Ureter (tissue), 1 donor: ENCODE measurements at regions not wholly inside any gene's neighbourhood (a gene's known extent, or its start where the extent isn't known, plus 50 kb on each side); places are given as distances from the start of the nearest gene placed in this dataset.

Source experiments
- DNase-seq: peaks from one replicate; pipeline ENCODE4 v3.0.0-alpha.2; 2020; ENCODE audit warnings: low spot score
- donor health status: DM: yes; HTN: yes; CAD: no.

DNA sequence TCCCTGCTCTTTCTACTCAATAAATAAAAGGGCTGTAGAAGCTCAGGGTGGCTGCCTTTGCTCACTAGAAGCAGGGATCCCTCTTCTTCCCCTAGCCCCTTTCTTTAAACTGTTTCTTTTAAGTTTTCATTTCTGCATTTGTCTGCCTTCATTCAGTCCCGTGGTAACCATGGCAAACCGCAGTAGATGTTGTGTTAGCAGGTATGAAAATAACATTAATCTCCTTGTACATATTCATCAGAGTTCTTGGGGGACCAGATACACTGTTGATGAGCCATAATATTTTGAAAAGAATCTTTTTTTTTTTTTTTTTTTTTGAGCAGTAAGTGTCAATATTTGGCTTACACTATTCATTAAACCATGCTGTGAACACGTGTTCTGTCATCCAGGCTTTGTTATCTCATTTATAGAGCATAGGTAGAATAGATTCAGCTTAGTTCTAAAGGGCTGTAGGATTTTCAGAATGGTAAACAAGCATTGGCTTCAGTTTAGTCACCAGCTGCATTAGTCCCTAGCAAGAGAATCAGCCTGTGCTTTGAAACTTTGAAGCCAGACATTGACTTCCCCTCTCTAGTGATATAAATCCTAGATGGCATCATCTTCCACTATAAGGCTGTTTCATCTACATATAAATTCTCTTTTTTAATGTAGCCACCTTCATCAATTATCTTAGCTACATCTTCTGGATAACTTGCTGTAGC lies 59.4 kb upstream of the SPRY2 start:
- no peak for DNase-seq

DNA sequence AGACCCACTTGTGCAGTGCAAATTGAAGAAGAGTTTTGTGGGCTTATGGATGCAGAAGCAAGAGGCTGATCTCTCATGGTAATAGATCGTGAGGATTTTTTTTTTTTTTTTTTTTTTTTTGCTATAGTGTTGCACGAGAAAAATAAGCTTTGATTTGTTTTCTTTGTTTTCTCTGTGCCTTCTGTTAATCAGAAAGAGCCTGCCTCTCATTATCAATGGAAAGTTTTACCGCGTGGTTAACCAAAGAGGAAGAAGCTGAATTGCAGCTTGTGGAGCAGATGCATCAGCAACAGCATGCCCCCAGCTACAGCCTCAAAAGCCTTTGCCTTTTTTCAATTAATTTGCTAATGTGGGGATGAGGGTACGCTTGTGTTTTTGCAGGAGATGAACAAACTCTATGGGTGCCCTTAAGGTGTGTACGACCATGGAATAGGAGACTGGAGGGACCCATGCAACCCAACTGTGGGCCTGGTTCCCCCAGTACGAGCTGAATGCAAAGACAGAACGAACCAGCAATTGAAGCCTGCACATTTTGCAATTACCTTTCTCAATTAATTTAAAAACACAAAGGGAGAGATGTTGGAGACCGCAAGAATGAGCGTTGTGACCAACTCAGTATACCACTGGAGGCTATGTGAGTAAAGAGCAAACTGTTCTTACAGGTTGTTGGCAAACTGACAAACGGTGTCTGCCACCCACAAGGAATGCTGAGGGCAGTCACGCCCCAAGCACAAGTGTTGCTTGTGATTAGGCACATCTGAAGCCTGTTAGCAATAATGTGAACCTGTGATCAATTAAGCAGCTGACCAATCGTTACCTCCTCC lies 58.6 kb upstream of the SPRY2 start:
- no peak for DNase-seq
